GM12872 (cell line): ENCODE measurements at regions not wholly inside any gene's neighbourhood (a gene's known extent, or its start where the extent isn't known, plus 50 kb on each side); places are given as distances from the start of the nearest gene placed in this dataset.

Source experiments
- TF ChIP-seq, protein P1 (sequence below): IDR thresholded peaks from 3 replicates; pipeline ENCODE4 v1.5.1; 2011; ENCODE audit warnings: low read depth, mild to moderate bottlenecking, low read length, moderate library complexity; ENCODE audit not compliant: insufficient read depth

DNA sequence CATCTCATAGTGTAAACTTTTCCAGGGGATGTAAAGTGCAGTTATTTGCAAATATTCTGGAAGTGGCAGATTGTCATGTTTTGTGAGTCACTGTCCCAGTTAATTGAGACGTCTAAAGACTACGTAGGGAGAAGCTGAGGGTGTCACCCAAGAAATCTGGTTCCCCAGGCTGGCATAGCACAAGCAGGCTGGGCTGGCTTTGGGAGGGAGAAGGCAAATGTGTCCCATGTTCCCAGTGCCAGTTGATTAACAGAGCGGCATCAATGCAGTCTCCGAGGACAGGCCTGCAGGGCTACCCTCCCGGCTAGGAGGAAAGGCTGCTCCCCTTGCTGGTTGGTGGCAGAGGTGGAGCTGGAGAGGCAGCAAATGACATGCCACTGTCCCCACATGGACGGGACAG, 388.3 kb upstream of the MKI67 start:
- TF ChIP-seq, protein P1, sequence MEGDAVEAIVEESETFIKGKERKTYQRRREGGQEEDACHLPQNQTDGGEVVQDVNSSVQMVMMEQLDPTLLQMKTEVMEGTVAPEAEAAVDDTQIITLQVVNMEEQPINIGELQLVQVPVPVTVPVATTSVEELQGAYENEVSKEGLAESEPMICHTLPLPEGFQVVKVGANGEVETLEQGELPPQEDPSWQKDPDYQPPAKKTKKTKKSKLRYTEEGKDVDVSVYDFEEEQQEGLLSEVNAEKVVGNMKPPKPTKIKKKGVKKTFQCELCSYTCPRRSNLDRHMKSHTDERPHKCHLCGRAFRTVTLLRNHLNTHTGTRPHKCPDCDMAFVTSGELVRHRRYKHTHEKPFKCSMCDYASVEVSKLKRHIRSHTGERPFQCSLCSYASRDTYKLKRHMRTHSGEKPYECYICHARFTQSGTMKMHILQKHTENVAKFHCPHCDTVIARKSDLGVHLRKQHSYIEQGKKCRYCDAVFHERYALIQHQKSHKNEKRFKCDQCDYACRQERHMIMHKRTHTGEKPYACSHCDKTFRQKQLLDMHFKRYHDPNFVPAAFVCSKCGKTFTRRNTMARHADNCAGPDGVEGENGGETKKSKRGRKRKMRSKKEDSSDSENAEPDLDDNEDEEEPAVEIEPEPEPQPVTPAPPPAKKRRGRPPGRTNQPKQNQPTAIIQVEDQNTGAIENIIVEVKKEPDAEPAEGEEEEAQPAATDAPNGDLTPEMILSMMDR = no peak

DNA sequence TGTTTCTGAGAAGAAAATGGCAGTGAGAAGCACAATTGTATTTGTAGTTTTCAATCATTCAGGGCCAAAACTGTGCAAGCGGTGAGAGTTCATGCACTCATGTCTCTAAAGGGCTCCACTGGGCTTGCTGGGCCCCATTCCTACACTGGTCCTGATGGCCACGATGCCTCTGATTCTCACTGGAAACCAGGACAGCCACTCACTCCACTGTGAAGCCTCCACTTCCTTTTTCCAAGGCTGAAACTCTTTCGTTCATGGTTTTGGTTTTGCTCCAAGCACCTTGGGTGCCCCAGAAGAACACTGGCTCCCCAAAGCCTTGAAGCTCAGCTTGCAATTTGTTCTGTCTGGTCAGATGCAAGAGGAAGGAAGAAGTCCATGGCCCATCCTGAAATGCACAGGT, 390.0 kb upstream of the MKI67 start:
- TF ChIP-seq, protein P1 = no peak

DNA sequence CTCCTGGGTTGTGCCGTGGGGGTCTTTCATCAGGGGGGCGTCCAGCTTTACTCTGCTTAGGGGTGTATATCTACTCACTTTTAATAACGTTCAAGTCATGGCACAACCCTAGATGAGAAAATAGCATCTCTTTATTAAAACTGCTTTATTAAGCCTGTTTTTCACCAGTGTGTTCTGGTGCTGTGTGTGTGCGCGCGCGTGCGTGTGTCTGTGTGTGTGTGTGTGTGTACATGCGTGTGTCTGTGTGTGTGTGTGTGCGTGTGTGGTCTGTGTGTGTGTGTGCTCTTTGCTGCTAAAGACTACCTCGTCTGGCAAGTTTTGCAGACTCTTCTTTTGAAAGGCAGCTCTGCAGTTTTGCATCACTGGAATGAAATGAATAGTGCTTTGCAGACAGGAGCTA, 390.9 kb upstream of the MKI67 start:
- TF ChIP-seq, protein P1 = no peak

- TF ChIP-seq, protein P1 = no peak
These were observed 391.8 kb upstream of the MKI67 start for GRCh38 chr10:128518000-128518399.

- TF ChIP-seq, protein P1 = no peak
These were observed 393.4 kb upstream of the MKI67 start for GRCh38 chr10:128519581-128519980.

- TF ChIP-seq, protein P1 = no peak
These were observed 394.1 kb upstream of the MKI67 start for GRCh38 chr10:128520211-128520815.

DNA sequence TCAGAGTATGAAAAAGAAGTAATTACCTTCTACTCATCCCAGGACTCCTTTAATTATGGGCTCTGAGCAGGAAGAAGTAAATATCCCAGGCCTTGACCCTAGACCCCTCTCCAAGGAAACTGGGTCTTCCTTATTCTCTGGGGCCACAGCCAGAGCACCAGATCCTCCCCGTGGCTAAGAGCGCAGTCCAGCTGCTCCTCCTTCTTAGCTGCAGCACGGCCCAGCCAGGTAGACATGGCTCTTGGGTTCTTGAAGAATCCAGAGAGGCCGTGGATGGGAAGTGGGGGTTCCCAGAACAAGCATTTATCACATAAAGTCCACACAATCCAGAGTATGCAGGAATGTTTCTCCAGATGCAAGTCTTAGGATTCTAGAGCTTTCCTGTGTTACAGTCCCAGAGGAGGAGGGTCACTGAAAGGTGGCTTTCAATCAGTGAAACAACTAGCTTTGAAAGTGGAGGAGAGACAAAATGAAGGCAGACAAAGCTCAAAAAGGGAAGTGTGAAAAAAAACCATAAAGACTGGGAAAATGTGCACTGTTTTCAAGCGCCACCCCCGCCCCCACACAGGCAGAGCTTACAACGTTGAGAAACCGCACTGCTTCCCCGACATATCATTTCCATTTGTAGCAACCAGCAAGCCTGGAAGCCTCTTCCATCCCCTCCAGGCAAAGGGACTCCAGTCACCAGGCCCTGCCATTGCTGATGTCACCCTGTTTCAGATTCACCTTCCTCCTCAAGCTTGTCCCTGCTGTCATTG, 396.5 kb upstream of the MKI67 start:
- TF ChIP-seq, protein P1 = no peak
